Erythroblast (primary cell): ENCODE measurements at regions not wholly inside any gene's neighbourhood (a gene's known extent, or its start where the extent isn't known, plus 50 kb on each side); places are given as distances from the start of the nearest gene placed in this dataset.

ENCODE experiments used
- GATA1 ChIP-seq: IDR thresholded peaks from 2 replicates; pipeline ENCODE4 v1.6.1; 2011; ENCODE audit warnings: low read depth, mild to moderate bottlenecking, control low read depth, low read length, moderate library complexity
- POLR2A ChIP-seq: IDR thresholded peaks from 2 replicates; pipeline ENCODE4 v1.6.1; 2011; ENCODE audit warnings: mild to moderate bottlenecking, low read length

DNA sequence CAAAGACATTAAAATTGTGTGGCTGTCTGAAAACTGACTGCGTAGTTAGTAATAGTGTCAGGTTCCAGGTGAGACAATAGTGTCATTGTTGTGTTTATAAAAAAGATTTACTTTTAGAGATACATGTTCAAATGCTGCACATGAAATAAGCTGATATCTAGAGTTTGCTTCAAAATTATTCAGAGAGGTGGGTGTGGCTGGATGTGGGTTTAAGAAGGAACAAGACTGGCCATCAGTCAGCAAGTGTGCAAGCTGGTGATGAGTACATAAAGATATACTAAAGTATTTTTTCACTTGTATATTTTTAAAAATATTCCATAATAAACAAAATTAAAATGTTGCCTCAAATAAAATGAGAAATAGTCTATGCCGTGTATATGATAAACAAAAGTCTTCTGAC is 190.6 kb downstream of the ARRDC4 start:
- no peak for TF ChIP-seq POLR2A
- no peak for TF ChIP-seq GATA1
